Endothelial cell (in vitro differentiated cells): ENCODE measurements at regions not wholly inside any gene's neighbourhood (a gene's known extent, or its start where the extent isn't known, plus 50 kb on each side); places are given as distances from the start of the nearest gene placed in this dataset.

Experiments used
- DNase-seq: peaks from one replicate; pipeline ENCODE4 v3.0.0; 2021; ENCODE audit warnings: low spot score
- H3K27ac Mint-ChIP-seq: one replicate; pipeline ENCODE4 v1.8.0; 2021; ENCODE audit warnings: mixed read lengths, inconsistent platforms; ENCODE audit not compliant: unreplicated experiment
- H3K27me3 Mint-ChIP-seq: one replicate; pipeline ENCODE4 v1.8.0; 2021; ENCODE audit warnings: mild to moderate bottlenecking, moderate library complexity, mixed read lengths, inconsistent platforms; ENCODE audit not compliant: unreplicated experiment
- H3K36me3 Mint-ChIP-seq: one replicate; pipeline ENCODE4 v1.8.0; 2021; ENCODE audit warnings: mild to moderate bottlenecking, low read depth, mixed read lengths, inconsistent platforms; ENCODE audit not compliant: unreplicated experiment
- H3K4me1 Mint-ChIP-seq: one replicate; pipeline ENCODE4 v1.8.0; 2021; ENCODE audit warnings: mild to moderate bottlenecking, mixed read lengths, inconsistent platforms; ENCODE audit not compliant: unreplicated experiment
- H3K4me3 Mint-ChIP-seq: one replicate; pipeline ENCODE4 v1.8.0; 2021; ENCODE audit warnings: mild to moderate bottlenecking, mixed read lengths, inconsistent platforms; ENCODE audit not compliant: unreplicated experiment
- H3K9me3 Mint-ChIP-seq: one replicate; pipeline ENCODE4 v1.8.0; 2021; ENCODE audit warnings: mixed read lengths, inconsistent platforms; ENCODE audit not compliant: unreplicated experiment
- CTCF ChIP-seq: fragments of 200-600 bp; sonication (generic); IDR thresholded peaks from one replicate; pipeline ENCODE4 v1.5.0; 2021; ENCODE audit warnings: antibody characterized with exemption; ENCODE audit not compliant: unreplicated experiment

GRCh38 chr3:90062631-90063200, 955.3 kb downstream of the EPHA3 start:
- Mint-ChIP-seq H3K27me3 (no peaks in the 10 kb centered on the region), H3K4me1 (no peaks in the 10 kb centered on the region), H3K4me3 (no peak overlapping the region), H3K27ac (no peak overlapping the region), H3K9me3 (no peaks in the 10 kb centered on the region), H3K36me3 (no peaks in the 10 kb centered on the region)
- no peak for DNase-seq
- no peak for TF ChIP-seq CTCF

GRCh38 chr3:90068783-90069182, 961.4 kb downstream of the EPHA3 start:
- DNase-seq = no peak
- no peak for TF ChIP-seq CTCF
- Mint-ChIP-seq H3K4me3 (no peak overlapping the region), H3K4me1 (no peaks in the 10 kb centered on the region), H3K27ac (no peak overlapping the region), H3K36me3 (peaks cover 4% of the 10 kb centered on the region), H3K9me3 (no peaks in the 10 kb centered on the region), H3K27me3 (peaks cover 2% of the 10 kb centered on the region)

- DNase-seq = no peak
- Mint-ChIP-seq H3K4me3 (no peak overlapping the region), H3K27ac (no peak overlapping the region), H3K9me3 (no peaks in the 10 kb centered on the region), H3K27me3 (peaks cover 2% of the 10 kb centered on the region), H3K4me1 (no peaks in the 10 kb centered on the region), H3K36me3 (peaks cover 4% of the 10 kb centered on the region)
- no peak for TF ChIP-seq CTCF
These were observed 962.3 kb downstream of the EPHA3 start for GRCh38 chr3:90069748-90070147.

GRCh38 chr3:90076136-90076535, 968.7 kb downstream of the EPHA3 start:
- no peak for DNase-seq

More at GRCh38 chr3:90076136-90076535, 968.7 kb downstream of the EPHA3 start:
- TF ChIP-seq CTCF = no peak
- Mint-ChIP-seq H3K4me1 (peaks cover 4% of the 10 kb centered on the region), H3K27ac (no peak overlapping the region), H3K9me3 (no peaks in the 10 kb centered on the region), H3K27me3 (peaks cover 3% of the 10 kb centered on the region), H3K36me3 (peaks cover 4% of the 10 kb centered on the region), H3K4me3 (no peak overlapping the region)
